PC-3 (cell line): ENCODE measurements at regions not wholly inside any gene's neighbourhood (a gene's known extent, or its start where the extent isn't known, plus 50 kb on each side); places are given as distances from the start of the nearest gene placed in this dataset.

Experiments used
- CTCF ChIP-seq: fragments of 300-600 bp; sonication (generic); conservative IDR thresholded peaks from 2 replicates; pipeline ENCODE4 v1.5.1; 2017; ENCODE audit warnings: antibody characterized with exemption, low read depth, mild to moderate bottlenecking, low read length
- EZH2phosphoT487 ChIP-seq: fragments of 300-600 bp; sonication (generic); IDR thresholded peaks from 2 replicates; pipeline ENCODE4 v1.6.1; 2018; ENCODE audit warnings: mild to moderate bottlenecking, antibody characterized with exemption, low read length, borderline replicate concordance

GRCh38 chr2:121907928-121908327, 152.5 kb downstream of the TSN start:
- TF ChIP-seq CTCF: no peak
- TF ChIP-seq EZH2phosphoT487: no peak
